ENCODE measurements at regions not wholly inside any gene's neighbourhood (a gene's known extent, or its start where the extent isn't known, plus 50 kb on each side); places are given as distances from the start of the nearest gene placed in this dataset.

DNA sequence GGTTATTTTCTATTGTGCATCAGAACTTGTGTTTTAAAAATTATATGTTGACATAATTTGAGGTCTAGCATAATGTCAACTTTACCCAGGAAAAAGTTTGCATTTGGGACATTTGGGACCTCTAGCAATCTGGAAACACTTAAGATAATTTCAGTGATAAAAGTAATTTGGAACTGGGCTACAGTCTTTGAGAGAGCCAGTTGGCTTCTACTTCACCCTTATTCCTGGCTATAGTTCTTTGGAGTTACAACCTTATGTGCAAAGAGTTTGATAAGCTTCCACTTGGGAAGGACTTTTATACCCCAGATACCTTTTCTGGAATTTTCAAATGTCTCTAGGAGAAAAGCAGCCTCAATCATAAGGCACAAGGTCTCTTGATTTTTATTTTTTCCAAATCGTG lies 139.3 kb downstream of the ARRDC3 start:
- TF ChIP-seq, protein P1, sequence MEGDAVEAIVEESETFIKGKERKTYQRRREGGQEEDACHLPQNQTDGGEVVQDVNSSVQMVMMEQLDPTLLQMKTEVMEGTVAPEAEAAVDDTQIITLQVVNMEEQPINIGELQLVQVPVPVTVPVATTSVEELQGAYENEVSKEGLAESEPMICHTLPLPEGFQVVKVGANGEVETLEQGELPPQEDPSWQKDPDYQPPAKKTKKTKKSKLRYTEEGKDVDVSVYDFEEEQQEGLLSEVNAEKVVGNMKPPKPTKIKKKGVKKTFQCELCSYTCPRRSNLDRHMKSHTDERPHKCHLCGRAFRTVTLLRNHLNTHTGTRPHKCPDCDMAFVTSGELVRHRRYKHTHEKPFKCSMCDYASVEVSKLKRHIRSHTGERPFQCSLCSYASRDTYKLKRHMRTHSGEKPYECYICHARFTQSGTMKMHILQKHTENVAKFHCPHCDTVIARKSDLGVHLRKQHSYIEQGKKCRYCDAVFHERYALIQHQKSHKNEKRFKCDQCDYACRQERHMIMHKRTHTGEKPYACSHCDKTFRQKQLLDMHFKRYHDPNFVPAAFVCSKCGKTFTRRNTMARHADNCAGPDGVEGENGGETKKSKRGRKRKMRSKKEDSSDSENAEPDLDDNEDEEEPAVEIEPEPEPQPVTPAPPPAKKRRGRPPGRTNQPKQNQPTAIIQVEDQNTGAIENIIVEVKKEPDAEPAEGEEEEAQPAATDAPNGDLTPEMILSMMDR (IDR thresholded peaks at IDR 0.05) = no peak
- no peak for TF ChIP-seq EZH2 (IDR thresholded peaks at IDR 0.05; ENCODE audit: borderline replicate concordance, insufficient read depth, low read depth, low read length, poor library complexity, severe bottlenecking)
